ENCODE measurements at regions not wholly inside any gene's neighbourhood (a gene's known extent, or its start where the extent isn't known, plus 50 kb on each side); places are given as distances from the start of the nearest gene placed in this dataset.

GRCh38 chr20:11018668-11019170 lies 344.9 kb upstream of the JAG1 start:
- no peak for DNase-seq (ENCODE audit: low spot score)
- ATAC-seq (ENCODE audit: low FRiP score), result no peak
- TF ChIP-seq CTCF (IDR thresholded peaks at IDR 0.05), result no peak

GRCh38 chr20:11020712-11021111 lies 346.9 kb upstream of the JAG1 start:
- ATAC-seq (ENCODE audit: low FRiP score), result no peak
- no peak for TF ChIP-seq CTCF (IDR thresholded peaks at IDR 0.05)
- no peak for DNase-seq (ENCODE audit: low spot score)

- TF ChIP-seq CTCF (IDR thresholded peaks at IDR 0.05), result no peak
- no peak for ATAC-seq (ENCODE audit: low FRiP score)
- no peak for DNase-seq (ENCODE audit: low spot score)
Measured at GRCh38 chr20:11027224-11027623, 353.4 kb upstream of the JAG1 start.

GRCh38 chr20:11030351-11030750 lies 356.6 kb upstream of the JAG1 start:
- no peak for TF ChIP-seq CTCF (IDR thresholded peaks at IDR 0.05)
- no peak for ATAC-seq (ENCODE audit: low FRiP score)
- DNase-seq (ENCODE audit: low spot score), result no peak

GRCh38 chr20:11031300-11031699 lies 357.5 kb upstream of the JAG1 start:
- DNase-seq (ENCODE audit: low spot score), result no peak
- ATAC-seq (ENCODE audit: low FRiP score), result no peak
- TF ChIP-seq CTCF (IDR thresholded peaks at IDR 0.05), result no peak

GRCh38 chr20:11032611-11033010 lies 358.8 kb upstream of the JAG1 start:
- no peak for ATAC-seq (ENCODE audit: low FRiP score)
- no peak for DNase-seq (ENCODE audit: low spot score)
- TF ChIP-seq CTCF (IDR thresholded peaks at IDR 0.05), result no peak

GRCh38 chr20:11034025-11034424 lies 360.2 kb upstream of the JAG1 start:
- TF ChIP-seq CTCF (IDR thresholded peaks at IDR 0.05), result no peak
- no peak for DNase-seq (ENCODE audit: low spot score)
- ATAC-seq (ENCODE audit: low FRiP score), result no peak

Data from omental fat pad (tissue), 3 donors.